HCT116 (cell line): ENCODE measurements at regions not wholly inside any gene's neighbourhood (a gene's known extent, or its start where the extent isn't known, plus 50 kb on each side); places are given as distances from the start of the nearest gene placed in this dataset.

Experiments used
- ATAC-seq: fragments of 200-7000 bp; cut with Tn5 transposase; 2 replicates; pipeline ENCODE4 v1.9.1; 2020; ENCODE audit warnings: mild to moderate bottlenecking, moderate library complexity
- BruUV-seq: library from RNA; stranded (reverse); fragments of 400-500 nt; replicated peaks from 2 replicates; lab custom pipeline; 2021; lab: Mats Ljungman, UMichigan
- CTCF ChIA-PET: fragments of 300-600 bp; sonication (Branson Sonifier 250); formaldehyde crosslinking; loops from one replicate; lab custom pipeline; 2021; ENCODE audit warnings: antibody characterized with exemption; lab: Charles Lee
- POLR2A ChIA-PET: fragments of 300-600, 350-600 bp; sonication (Branson Sonifier 250); formaldehyde crosslinking; loops from one replicate; lab custom pipeline; 2021; ENCODE audit warnings: antibody characterized with exemption; lab: Charles Lee
- RAD21 ChIA-PET, 2 experiments: fragments of 300-600 bp; sonication (Branson Sonifier 250); formaldehyde crosslinking; loops; one replicate each; lab custom pipeline; 2023; ENCODE audit warnings: low total read pairs in 2 of 2; ENCODE audit not compliant: uncharacterized antibody in 2 of 2, unreplicated experiment in 2 of 2, low non-redundant PET in 1 of 2; lab: Charles Lee
- DNase-seq: peaks from one replicate; pipeline ENCODE4 v3.0.0-alpha.2; 2010; ENCODE audit warnings: low read depth, low spot score
- H2AFZ ChIP-seq: fragments of 200-600 bp; shearing (Covaris generic), sonication (generic); 2 replicates; pipeline ENCODE4 v1.6.1; 2017; ENCODE audit warnings: low read depth, mixed run types, mixed read lengths, antibody characterized with exemption, low read length; ENCODE audit not compliant: poor library complexity, severe bottlenecking
- H3K27ac ChIP-seq: 2 replicates; pipeline ENCODE4 v1.5.1; 2012; ENCODE audit warnings: low read depth, low read length
- H3K27me3 ChIP-seq: fragments of 200-600 bp; sonication (generic); 2 replicates; pipeline ENCODE4 v1.6.1; 2016; ENCODE audit warnings: mixed run types, low read length, mixed read lengths; ENCODE audit not compliant: insufficient read depth
- H3K36me3 ChIP-seq, 2 experiments: fragments of 200-500 bp in 1 of 2; fragments of 200-600 bp in 1 of 2; sonication (Bioruptor generic) in 1 of 2; sonication (generic) in 1 of 2; 2 replicates each; pipeline versions ENCODE4 v1.5.1 to v1.6.1; 2014 to 2016; ENCODE audit warnings: low read length in 2 of 2, inconsistent platforms in 1 of 2, mixed read lengths in 1 of 2, mixed run types in 1 of 2; ENCODE audit not compliant: insufficient read depth in 2 of 2, control insufficient read depth in 1 of 2
- H3K4me1 ChIP-seq, 2 experiments: fragments of 200-600 bp in 1 of 2; sonication (generic) in 1 of 2; 2 replicates each; pipeline versions ENCODE4 v1.5.1 to v1.6.1; 2012 to 2017; ENCODE audit warnings: low read length in 2 of 2, inconsistent platforms in 1 of 2, mild to moderate bottlenecking in 1 of 2, mixed read lengths in 1 of 2, mixed run types in 1 of 2, moderate library complexity in 1 of 2; ENCODE audit not compliant: insufficient read depth in 2 of 2, control insufficient read depth in 1 of 2
- H3K4me2 ChIP-seq: fragments of 200-600 bp; sonication (generic); 2 replicates; pipeline ENCODE4 v1.6.1; 2017; ENCODE audit warnings: mixed run types, low read length, mixed read lengths
- H3K4me3 ChIP-seq, 2 experiments: fragments of 200-600 bp in 1 of 2; sonication (generic) in 1 of 2; replicated peaks in 1 of 2; 2 replicates each; pipeline ENCODE4 v1.5.1; 2011 to 2016; ENCODE audit warnings: low read length in 2 of 2, control low read depth in 1 of 2, low read depth in 1 of 2, mild to moderate bottlenecking in 1 of 2, mixed read lengths in 1 of 2, mixed run types in 1 of 2
- H3K79me2 ChIP-seq: fragments of 200-600 bp; sonication (generic); 2 replicates; pipeline ENCODE4 v1.6.1; 2017; ENCODE audit warnings: mild to moderate bottlenecking, mixed run types, low read length, moderate library complexity, mixed read lengths; ENCODE audit not compliant: insufficient read depth
- H3K9ac ChIP-seq: fragments of 200-600 bp; sonication (generic); 2 replicates; pipeline ENCODE4 v1.6.1; 2016; ENCODE audit warnings: low read length, mixed read lengths
- H3K9me2 ChIP-seq: fragments of 200-600 bp; sonication (generic), shearing (Covaris generic); 2 replicates; pipeline ENCODE4 v1.6.1; 2017; ENCODE audit warnings: mixed run types, mild to moderate bottlenecking, moderate library complexity; ENCODE audit not compliant: insufficient read depth
- H3K9me3 ChIP-seq, 2 experiments: fragments of 200-500 bp in 1 of 2; fragments of 200-600 bp in 1 of 2; sonication (Bioruptor generic) in 1 of 2; sonication (generic) in 1 of 2; 2 replicates each; pipeline ENCODE4 v1.6.1; 2014 to 2017; ENCODE audit warnings: low read length in 2 of 2, mixed read lengths in 2 of 2, inconsistent platforms in 1 of 2, low read depth in 1 of 2, mild to moderate bottlenecking in 1 of 2, mixed run types in 1 of 2, moderate library complexity in 1 of 2; ENCODE audit not compliant: control insufficient read depth in 1 of 2, insufficient read depth in 1 of 2
- H4K20me1 ChIP-seq: fragments of 200-600 bp; sonication (generic), shearing (Covaris generic); 2 replicates; pipeline ENCODE4 v1.6.1; 2017; ENCODE audit warnings: mixed run types, mild to moderate bottlenecking, moderate library complexity; ENCODE audit not compliant: insufficient read depth
- CBX3 ChIP-seq: IDR thresholded peaks from 2 replicates; pipeline ENCODE4 v1.6.1; 2012; ENCODE audit warnings: low read depth
- CEBPB ChIP-seq: IDR thresholded peaks from 2 replicates; pipeline ENCODE4 v1.6.1; 2012; ENCODE audit warnings: low read depth
- EGR1 ChIP-seq: IDR thresholded peaks from 2 replicates; pipeline ENCODE4 v1.6.1; 2012; ENCODE audit warnings: low read depth
- ELF1 ChIP-seq: IDR thresholded peaks from 2 replicates; pipeline ENCODE4 v1.6.1; 2012; ENCODE audit warnings: low read depth, borderline replicate concordance
- EZH2 ChIP-seq: fragments of 200-600 bp; sonication (generic); IDR thresholded peaks from 2 replicates; pipeline ENCODE4 v1.6.1; 2017; ENCODE audit warnings: antibody characterized with exemption, mixed run types
- FOSL1 ChIP-seq: IDR thresholded peaks from 2 replicates; pipeline ENCODE4 v1.6.1; 2012; ENCODE audit warnings: low read depth
- POLR2A ChIP-seq: IDR thresholded peaks from 2 replicates; pipeline ENCODE4 v1.7.0; 2011; ENCODE audit warnings: borderline replicate concordance; ENCODE audit not compliant: insufficient read depth, insufficient read length; ENCODE audit errors: extremely low read depth
- POLR2AphosphoS5 ChIP-seq: IDR thresholded peaks from 2 replicates; pipeline ENCODE4 v1.6.1; 2011; ENCODE audit warnings: mild to moderate bottlenecking, low read depth, low read length, moderate library complexity
- RAD21 ChIP-seq: IDR thresholded peaks from 2 replicates; pipeline ENCODE4 v1.6.1; 2012; ENCODE audit warnings: low read depth, mild to moderate bottlenecking
- SIN3A ChIP-seq: IDR thresholded peaks from 2 replicates; pipeline ENCODE4 v1.6.1; 2012; ENCODE audit warnings: low read depth
- SP1 ChIP-seq: IDR thresholded peaks from 2 replicates; pipeline ENCODE4 v1.6.1; 2012; ENCODE audit warnings: low read depth
- SRF ChIP-seq: IDR thresholded peaks from 2 replicates; pipeline ENCODE4 v1.6.1; 2012; ENCODE audit warnings: low read depth
- TCF7L2 ChIP-seq: IDR thresholded peaks from 2 replicates; pipeline ENCODE4 v1.7.0; 2011; ENCODE audit warnings: borderline replicate concordance, inconsistent platforms; ENCODE audit not compliant: insufficient read depth, insufficient read length; ENCODE audit errors: extremely low read depth
- YY1 ChIP-seq: IDR thresholded peaks from 2 replicates; pipeline ENCODE4 v1.6.1; 2011; ENCODE audit warnings: low read length, low read depth, moderate library complexity, mild to moderate bottlenecking; ENCODE audit not compliant: insufficient replicate concordance; ENCODE audit errors: extremely low read depth
- ZFX ChIP-seq: fragments of 450-650 bp; IDR thresholded peaks from 2 replicates; pipeline ENCODE4 v1.6.1; 2017
- intact Hi-C: fragments of 100-400 bp; cut with micrococcal nuclease; formaldehyde crosslinking; loops from 2 replicates; pipeline ENCODE4 v1.10.0; 2022
- TF ChIP-seq, protein P1 (sequence below): IDR thresholded peaks from 2 replicates; pipeline ENCODE4 v1.6.1; 2012; ENCODE audit warnings: low read depth
- TF ChIP-seq, protein P2 (sequence below): IDR thresholded peaks from 2 replicates; pipeline ENCODE4 v1.6.1; 2011; ENCODE audit warnings: mild to moderate bottlenecking, low read length, moderate library complexity; ENCODE audit not compliant: insufficient replicate concordance; ENCODE audit errors: extremely low read depth

DNA sequence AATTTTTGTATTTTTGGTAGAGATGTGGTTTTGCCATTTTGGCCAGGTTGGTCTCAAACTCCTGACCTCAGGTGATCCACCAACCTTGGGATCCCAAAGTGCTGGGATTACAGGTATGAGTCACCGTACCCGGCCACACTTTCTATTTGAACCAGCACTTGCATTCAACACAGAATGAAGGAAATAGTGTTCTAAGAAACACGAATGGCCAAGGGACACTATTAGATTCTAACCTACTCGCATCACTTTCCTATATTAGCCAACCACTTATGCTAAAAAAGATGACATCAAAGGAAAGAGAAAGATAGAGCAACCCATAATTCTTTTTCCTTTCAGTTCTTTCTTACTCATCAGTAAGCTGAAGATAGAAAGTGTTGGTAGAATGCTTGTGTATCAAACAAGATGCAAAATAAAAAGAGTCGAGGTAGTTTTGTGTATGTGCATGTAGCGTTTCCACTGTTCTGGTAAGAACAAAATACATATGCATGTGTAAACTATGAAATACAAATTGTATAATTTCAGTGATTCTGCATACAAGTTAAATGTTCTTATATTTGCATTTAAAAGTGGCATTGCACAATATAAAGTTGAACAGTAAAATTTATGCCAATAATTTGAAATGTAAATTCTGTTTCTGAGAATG, 247.6 kb downstream of the CDCA7 start:
- no peak for ATAC-seq
- no peak overlapping the region for H3K9ac ChIP-seq
- no TSS peak for BruUV-seq
- H3K4me2 ChIP-seq = no peak overlapping the region
- H2AFZ ChIP-seq = no peak overlapping the region
- H3K36me3 ChIP-seq = no peaks in the 10 kb centered on the region
- H3K27me3 ChIP-seq = no peaks in the 10 kb centered on the region
- H3K27ac ChIP-seq = no peak overlapping the region
- H3K4me3 ChIP-seq = no peak overlapping the region
- H3K9me3 ChIP-seq = no peaks in the 10 kb centered on the region
- no peaks in the 10 kb centered on the region for H4K20me1 ChIP-seq
- ChIA-PET POLR2A (no interaction called here), CTCF (no interaction called here), RAD21 (no interaction called here)
- no peak for DNase-seq
- H3K4me1 ChIP-seq = no peaks in the 10 kb centered on the region
- intact Hi-C loops = no loop called here
- H3K79me2 ChIP-seq = no peaks in the 10 kb centered on the region
- TF ChIP-seq SRF (no peak), POLR2A (no peak), ELF1 (no peak), FOSL1 (no peak), SP1 (no peak), CEBPB (no peak), ZFX (no peak), EZH2 (no peak), RAD21 (no peak), POLR2AphosphoS5 (no peak), YY1 (no peak), TCF7L2 (no peak), SIN3A (no peak), EGR1 (no peak), CBX3 (no peak)
- TF ChIP-seq, protein P1, sequence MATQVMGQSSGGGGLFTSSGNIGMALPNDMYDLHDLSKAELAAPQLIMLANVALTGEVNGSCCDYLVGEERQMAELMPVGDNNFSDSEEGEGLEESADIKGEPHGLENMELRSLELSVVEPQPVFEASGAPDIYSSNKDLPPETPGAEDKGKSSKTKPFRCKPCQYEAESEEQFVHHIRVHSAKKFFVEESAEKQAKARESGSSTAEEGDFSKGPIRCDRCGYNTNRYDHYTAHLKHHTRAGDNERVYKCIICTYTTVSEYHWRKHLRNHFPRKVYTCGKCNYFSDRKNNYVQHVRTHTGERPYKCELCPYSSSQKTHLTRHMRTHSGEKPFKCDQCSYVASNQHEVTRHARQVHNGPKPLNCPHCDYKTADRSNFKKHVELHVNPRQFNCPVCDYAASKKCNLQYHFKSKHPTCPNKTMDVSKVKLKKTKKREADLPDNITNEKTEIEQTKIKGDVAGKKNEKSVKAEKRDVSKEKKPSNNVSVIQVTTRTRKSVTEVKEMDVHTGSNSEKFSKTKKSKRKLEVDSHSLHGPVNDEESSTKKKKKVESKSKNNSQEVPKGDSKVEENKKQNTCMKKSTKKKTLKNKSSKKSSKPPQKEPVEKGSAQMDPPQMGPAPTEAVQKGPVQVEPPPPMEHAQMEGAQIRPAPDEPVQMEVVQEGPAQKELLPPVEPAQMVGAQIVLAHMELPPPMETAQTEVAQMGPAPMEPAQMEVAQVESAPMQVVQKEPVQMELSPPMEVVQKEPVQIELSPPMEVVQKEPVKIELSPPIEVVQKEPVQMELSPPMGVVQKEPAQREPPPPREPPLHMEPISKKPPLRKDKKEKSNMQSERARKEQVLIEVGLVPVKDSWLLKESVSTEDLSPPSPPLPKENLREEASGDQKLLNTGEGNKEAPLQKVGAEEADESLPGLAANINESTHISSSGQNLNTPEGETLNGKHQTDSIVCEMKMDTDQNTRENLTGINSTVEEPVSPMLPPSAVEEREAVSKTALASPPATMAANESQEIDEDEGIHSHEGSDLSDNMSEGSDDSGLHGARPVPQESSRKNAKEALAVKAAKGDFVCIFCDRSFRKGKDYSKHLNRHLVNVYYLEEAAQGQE = no peak
- TF ChIP-seq, protein P2, sequence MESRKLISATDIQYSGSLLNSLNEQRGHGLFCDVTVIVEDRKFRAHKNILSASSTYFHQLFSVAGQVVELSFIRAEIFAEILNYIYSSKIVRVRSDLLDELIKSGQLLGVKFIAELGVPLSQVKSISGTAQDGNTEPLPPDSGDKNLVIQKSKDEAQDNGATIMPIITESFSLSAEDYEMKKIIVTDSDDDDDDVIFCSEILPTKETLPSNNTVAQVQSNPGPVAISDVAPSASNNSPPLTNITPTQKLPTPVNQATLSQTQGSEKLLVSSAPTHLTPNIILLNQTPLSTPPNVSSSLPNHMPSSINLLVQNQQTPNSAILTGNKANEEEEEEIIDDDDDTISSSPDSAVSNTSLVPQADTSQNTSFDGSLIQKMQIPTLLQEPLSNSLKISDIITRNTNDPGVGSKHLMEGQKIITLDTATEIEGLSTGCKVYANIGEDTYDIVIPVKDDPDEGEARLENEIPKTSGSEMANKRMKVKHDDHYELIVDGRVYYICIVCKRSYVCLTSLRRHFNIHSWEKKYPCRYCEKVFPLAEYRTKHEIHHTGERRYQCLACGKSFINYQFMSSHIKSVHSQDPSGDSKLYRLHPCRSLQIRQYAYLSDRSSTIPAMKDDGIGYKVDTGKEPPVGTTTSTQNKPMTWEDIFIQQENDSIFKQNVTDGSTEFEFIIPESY = no peak
- H3K9me2 ChIP-seq = no peaks in the 10 kb centered on the region
